Frontal cortex (tissue), 3 donors: ENCODE measurements at regions not wholly inside any gene's neighbourhood (a gene's known extent, or its start where the extent isn't known, plus 50 kb on each side); places are given as distances from the start of the nearest gene placed in this dataset.
"Not testable (repeated sequence)": the region's sequence is repeated elsewhere in the genome, so short reads cannot be mapped to it uniquely, and the experiment has no call there.

Experiments
- DNase-seq, 2 donors: peaks; one replicate each; pipeline ENCODE4 v3.0.0; 2012; ENCODE audit warnings: low spot score in 2 of 2
- FAIRE-seq: peaks from 2 replicates; lab custom pipeline; 2012; peaks lifted over from hg19 to GRCh38; lab: Jason Lieb, UNC
- donor health status: control.
- donor health status: control.
- donor health status: control.

GRCh38 chr4:155017426-155017825 is 191.0 kb upstream of the NPY2R start:
- DNase-seq, result no peak
- FAIRE-seq, result no peak

DNA sequence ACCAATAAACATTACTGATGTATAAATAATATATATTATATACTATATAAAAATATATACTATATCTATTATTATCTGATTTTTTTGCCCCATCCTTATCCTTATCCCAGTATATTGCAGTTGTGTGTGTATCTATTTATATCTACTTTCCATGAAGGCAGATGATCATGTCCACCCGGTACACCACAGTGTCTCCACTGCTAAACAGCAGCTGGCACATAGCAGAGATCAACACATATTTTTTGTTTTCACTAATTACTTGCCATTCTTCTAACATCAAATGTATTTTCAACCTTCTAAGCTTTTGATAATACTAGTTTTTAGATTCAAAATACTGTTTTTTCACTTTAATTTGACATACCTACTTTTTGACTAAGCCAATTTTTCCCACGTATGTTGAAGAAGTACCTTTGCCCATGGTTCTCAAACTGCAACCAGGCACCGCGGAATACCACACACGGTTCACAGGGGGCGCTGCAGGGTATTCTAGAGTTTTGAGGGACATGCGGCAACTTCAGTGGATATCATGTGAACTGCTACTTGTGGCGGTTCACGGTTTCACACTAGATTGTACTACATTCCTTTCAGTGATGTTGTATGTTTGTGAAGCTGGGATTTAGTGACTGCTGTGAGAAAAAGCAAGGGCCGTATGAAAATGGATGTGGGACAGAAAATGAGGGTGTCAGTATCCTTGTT is 182.5 kb upstream of the NPY2R start:
- FAIRE-seq, result no peak
- no peak for DNase-seq

- FAIRE-seq (no peak), DNase-seq (no peak)
These were observed 181.7 kb upstream of the NPY2R start for GRCh38 chr4:155026715-155027114.

- FAIRE-seq, result no peak
- no peak for DNase-seq
These were observed 175.8 kb upstream of the NPY2R start for GRCh38 chr4:155032521-155033229.

GRCh38 chr4:155033604-155034003 is 174.8 kb upstream of the NPY2R start:
- no peak for DNase-seq
- no peak for FAIRE-seq

GRCh38 chr4:155037031-155037430 is 171.4 kb upstream of the NPY2R start:
- FAIRE-seq (no peak), DNase-seq (no peak)

DNA sequence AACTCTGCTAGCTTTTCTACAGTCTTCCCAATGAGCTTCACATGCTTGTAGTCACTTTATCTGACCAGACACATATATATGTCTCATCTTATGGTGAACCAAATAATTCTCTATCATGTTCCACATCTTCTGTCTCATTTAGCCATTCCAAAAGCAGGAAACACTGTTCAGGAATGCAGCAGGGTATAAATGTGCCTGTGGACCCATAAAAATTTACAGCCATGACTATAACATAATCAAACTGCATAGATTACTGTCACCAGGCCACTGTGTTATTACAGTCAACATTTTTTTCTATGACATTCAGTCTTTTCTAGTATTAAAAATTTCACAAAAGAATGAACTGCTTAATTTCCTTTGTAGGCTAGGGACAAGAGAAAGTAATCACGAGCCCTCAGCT is 170.0 kb upstream of the NPY2R start:
- DNase-seq (no peak), FAIRE-seq (no peak)

GRCh38 chr4:155039162-155039561 is 169.3 kb upstream of the NPY2R start:
- DNase-seq, result no peak
- no peak for FAIRE-seq

- DNase-seq (no peak), FAIRE-seq (no peak)
These were observed 168.4 kb upstream of the NPY2R start for GRCh38 chr4:155040031-155040430.

DNA sequence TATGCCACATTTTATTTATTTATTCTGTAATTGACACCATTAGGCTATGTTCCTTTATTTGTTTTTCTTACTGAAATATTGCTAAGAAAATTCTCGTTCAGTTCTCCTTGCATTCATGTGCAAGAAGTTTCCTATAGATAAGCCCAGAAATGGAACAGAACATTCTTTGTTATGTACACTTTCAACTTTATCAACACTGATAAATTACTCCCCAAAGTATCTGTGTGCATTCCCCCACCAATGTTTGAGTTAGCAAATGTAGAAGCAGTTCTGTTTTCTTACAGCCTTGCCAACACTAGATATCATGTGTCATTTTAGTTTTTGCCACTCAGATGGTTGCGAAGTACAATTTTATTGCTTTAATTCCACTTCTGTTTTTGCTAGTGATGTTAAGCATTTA is 166.4 kb upstream of the NPY2R start:
- FAIRE-seq (no peak), DNase-seq (no peak)

GRCh38 chr4:155044251-155044650 is 164.2 kb upstream of the NPY2R start:
- not testable (repeated sequence) for DNase-seq, FAIRE-seq

GRCh38 chr4:155047755-155048154 is 160.7 kb upstream of the NPY2R start:
- DNase-seq (no peak), FAIRE-seq (no peak)

GRCh38 chr4:155054042-155054441 is 154.4 kb upstream of the NPY2R start:
- DNase-seq, FAIRE-seq: not testable (repeated sequence)

DNA sequence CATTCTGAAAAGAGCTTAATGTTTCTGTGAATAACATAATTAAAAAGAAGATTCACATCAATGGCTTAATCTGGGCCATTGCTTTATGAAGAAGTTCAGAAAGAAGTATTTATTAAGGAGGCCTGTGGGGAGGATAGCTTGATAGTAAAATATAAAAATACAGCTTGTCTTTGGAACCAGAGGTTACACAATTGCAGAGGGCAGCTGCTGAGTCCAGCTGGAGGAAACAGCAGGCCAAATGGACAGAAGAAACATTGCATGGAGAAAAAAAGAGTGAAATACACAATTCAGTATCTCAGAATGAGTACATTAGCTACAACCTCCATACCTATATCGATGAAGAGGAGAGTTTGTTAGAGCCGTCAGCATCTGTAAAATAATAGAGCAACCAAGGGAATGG is 148.0 kb upstream of the NPY2R start:
- DNase-seq (no peak), FAIRE-seq (no peak)

DNA sequence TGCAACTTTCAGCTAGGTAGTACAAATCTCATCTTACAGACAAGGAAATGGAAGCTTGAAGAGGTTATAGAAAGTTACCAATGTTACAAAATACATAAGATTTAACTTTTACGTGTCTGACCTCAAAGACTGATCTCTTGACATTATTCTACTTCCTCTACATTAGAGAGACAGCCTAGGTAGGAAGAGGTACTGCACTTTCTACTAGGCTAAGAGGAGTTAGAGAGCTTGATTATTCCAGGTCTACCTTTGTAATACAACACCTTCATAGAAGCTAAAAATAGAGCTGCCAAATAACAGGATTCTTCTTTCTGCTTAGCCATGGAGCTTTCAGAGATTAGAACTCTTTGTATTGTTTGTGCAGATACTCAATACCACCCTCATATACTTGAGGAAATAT is 147.6 kb upstream of the NPY2R start:
- no peak for FAIRE-seq
- no peak for DNase-seq

DNA sequence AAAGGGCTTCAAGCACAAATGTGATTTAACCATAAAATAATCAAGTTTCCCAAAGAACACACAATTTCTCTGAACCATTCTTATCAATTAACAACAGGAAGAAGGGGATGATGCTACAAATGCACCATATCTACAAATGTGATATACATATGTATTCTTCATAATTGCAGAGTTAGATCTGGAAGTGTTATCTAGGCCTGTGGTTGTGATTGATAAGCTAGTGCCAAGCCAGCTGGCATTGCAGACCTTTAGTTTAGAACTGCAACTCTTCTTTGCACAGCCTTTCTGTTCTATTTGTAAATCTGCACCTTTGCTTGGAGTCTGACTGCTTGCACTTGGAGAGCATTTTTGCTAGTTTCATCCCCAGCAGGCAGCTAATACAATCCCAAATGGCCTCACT is 145.5 kb upstream of the NPY2R start:
- DNase-seq (no peak), FAIRE-seq (no peak)

- DNase-seq, FAIRE-seq: not testable (repeated sequence)
These were observed 143.5 kb upstream of the NPY2R start for GRCh38 chr4:155064934-155065333.

DNA sequence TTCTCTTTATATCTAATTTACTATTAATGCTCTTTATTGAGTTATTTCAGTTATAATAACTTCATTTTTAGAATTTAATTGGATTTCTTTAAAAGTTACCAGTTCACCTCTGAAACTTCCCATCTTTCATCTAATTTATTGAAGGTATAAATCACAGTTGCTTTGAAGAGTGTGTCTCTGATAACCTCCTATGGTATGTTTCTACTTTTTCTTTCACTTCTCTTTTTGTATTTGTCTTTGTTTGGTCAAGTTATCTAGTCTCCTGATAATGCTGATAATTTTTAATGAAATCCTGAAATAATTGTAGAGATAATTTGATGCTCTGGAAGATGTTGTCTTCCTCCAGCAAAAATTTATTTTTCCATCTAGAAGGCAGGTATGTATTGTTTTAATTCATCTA is 141.6 kb upstream of the NPY2R start:
- FAIRE-seq, result no peak
- no peak for DNase-seq

DNA sequence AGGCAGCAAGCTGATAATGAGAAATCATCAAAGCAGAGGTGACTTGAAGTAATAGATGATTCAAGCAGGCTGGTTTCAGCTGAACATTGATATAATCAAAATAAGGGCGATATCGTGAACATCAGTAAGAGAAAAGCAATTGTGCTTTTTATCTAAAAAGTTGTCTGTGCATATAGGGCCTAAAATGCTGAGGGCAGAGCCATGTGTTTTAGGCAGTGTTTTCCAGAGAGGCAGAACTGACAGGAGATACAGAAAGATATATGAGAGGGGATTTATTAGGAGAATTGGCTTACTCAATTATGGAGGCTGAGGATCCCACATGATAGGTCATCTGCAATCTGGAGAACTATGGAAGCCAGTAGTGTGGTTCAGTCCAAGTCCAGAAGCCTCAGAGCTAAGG is 136.5 kb upstream of the NPY2R start:
- no peak for FAIRE-seq

GRCh38 chr4:155072417-155072816 is 136.0 kb upstream of the NPY2R start:
- DNase-seq (no peak), FAIRE-seq (no peak)

More for the DNA sequence above, 136.5 kb upstream of the NPY2R start:
- no peak for DNase-seq

DNA sequence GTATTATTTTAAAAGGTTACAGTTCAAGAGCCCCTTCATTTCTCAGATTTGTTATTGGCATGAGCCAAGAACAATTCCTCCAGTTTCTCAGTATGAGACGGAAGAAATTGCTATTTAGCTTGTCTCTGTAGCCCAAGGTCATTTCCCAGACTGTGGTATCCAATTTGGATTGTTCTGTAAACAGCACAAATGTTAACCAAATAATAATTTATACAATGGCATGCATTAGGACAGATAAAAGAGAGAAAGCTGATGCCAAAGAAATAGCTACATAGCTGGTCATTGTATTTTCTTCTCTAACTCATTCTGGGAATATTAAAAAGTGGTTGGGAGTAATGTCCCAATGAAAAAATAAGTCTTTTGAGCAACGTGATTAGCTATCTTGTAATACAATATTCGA is 134.6 kb upstream of the NPY2R start:
- no peak for FAIRE-seq
- DNase-seq, result no peak
